HepG2 (cell line): ENCODE measurements at regions not wholly inside any gene's neighbourhood (a gene's known extent, or its start where the extent isn't known, plus 50 kb on each side); places are given as distances from the start of the nearest gene placed in this dataset.

Experiments used
- AGO2 ChIP-seq: fragments of 200-400 bp; formaldehyde crosslinking; optimal IDR thresholded peaks from 2 replicates; pipeline ENCODE3; 2017; ENCODE audit warnings: mild to moderate bottlenecking, low read depth, low read length, moderate library complexity
- CEBPG ChIP-seq: IDR thresholded peaks from 2 replicates; pipeline ENCODE4 v1.6.1; 2016
- DPF2 ChIP-seq: sonication (generic); formaldehyde crosslinking; IDR thresholded peaks from 2 replicates; pipeline ENCODE4 v1.4.0; 2020; ENCODE audit warnings: mild to moderate bottlenecking, low read depth, missing genetic modification reagents, borderline replicate concordance
- ERF ChIP-seq: IDR thresholded peaks from 2 replicates; pipeline ENCODE4 v1.6.1; 2018; ENCODE audit warnings: missing biosample characterization, missing genetic modification reagents
- MAFF ChIP-seq: IDR thresholded peaks from 2 replicates; pipeline ENCODE4 v1.6.1; 2011; ENCODE audit warnings: low read depth, low read length, improper control_type of control experiment
- MZF1 ChIP-seq: sonication (generic); formaldehyde crosslinking; IDR thresholded peaks from 2 replicates; pipeline ENCODE4 v1.8.1; 2023; ENCODE audit warnings: mild to moderate bottlenecking, missing genetic modification reagents, borderline replicate concordance
- PITX1 ChIP-seq: sonication (generic); formaldehyde crosslinking; IDR thresholded peaks from 2 replicates; pipeline ENCODE4 v1.5.1; 2020; ENCODE audit warnings: mild to moderate bottlenecking, missing genetic modification reagents
- RFXANK ChIP-seq: IDR thresholded peaks from 2 replicates; pipeline ENCODE4 v1.6.1; 2016
- ZBTB42 ChIP-seq: sonication (generic); formaldehyde crosslinking; IDR thresholded peaks from 2 replicates; pipeline ENCODE4 v1.5.0; 2020; ENCODE audit warnings: mild to moderate bottlenecking, missing genetic modification reagents
- ZFP1 ChIP-seq: IDR thresholded peaks from 2 replicates; pipeline ENCODE4 v1.6.1; 2016
- ZFX ChIP-seq: sonication (generic); formaldehyde crosslinking; IDR thresholded peaks from 2 replicates; pipeline ENCODE4 v1.4.0; 2020; ENCODE audit warnings: mild to moderate bottlenecking, low read depth, missing genetic modification reagents, moderate library complexity
- ZNF292 ChIP-seq: sonication (generic); formaldehyde crosslinking; IDR thresholded peaks from 2 replicates; pipeline ENCODE4 v1.8.1; 2022; ENCODE audit warnings: mild to moderate bottlenecking, low read depth, missing genetic modification reagents, borderline replicate concordance
- TF ChIP-seq, protein P1 (sequence below): sonication (generic); formaldehyde crosslinking; IDR thresholded peaks from 2 replicates; pipeline ENCODE4 v1.4.0; 2020; ENCODE audit warnings: missing genetic modification reagents
- TF ChIP-seq, protein P2 (sequence below): sonication (generic); formaldehyde crosslinking; IDR thresholded peaks from 2 replicates; pipeline ENCODE4 v1.8.0; 2022; ENCODE audit warnings: mild to moderate bottlenecking, missing genetic modification reagents; ENCODE audit not compliant: insufficient replicate concordance
- TF ChIP-seq, protein P3 (sequence below): sonication (generic); formaldehyde crosslinking; IDR thresholded peaks from 2 replicates; pipeline ENCODE4 v1.4.0; 2020; ENCODE audit warnings: missing genetic modification reagents; ENCODE audit errors: not compliant biosample characterization
- TF ChIP-seq, protein P4 (sequence below): sonication (generic); formaldehyde crosslinking; IDR thresholded peaks from 2 replicates; pipeline ENCODE4 v1.5.1; 2020; ENCODE audit warnings: mild to moderate bottlenecking, missing genetic modification reagents, moderate library complexity
- TF ChIP-seq, protein P5 (sequence below): IDR thresholded peaks from 2 replicates; pipeline ENCODE4 v1.6.1; 2012; ENCODE audit warnings: inconsistent platforms
- TF ChIP-seq, protein P6 (sequence below): sonication (generic); formaldehyde crosslinking; IDR thresholded peaks from 2 replicates; pipeline ENCODE4 v1.4.0; 2020; ENCODE audit warnings: mild to moderate bottlenecking, missing genetic modification reagents

DNA sequence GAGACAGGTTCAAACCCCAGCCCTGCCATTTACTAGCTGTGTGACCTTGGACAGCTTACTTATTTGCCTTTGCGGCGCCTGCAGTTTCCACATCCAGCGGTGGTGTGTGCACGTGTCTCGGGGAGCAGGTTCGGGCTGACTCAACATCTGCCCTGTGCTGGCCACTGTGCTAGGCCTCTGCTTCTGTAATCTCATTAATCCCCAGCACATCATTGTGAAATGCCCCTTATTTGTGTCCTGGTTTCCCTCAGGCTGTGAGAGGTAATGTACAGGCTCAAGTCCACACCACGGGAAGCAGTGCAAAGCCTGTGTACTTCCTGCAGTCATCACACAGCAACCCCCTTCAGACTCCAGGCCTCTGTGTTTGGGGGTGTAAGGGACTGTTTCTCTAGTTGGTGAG lies 285.7 kb downstream of the RPS24 start (continued):
- peak; percentile 36; the same call in 1 of the 2 replicates for TF ChIP-seq CEBPG (CRISPR knock-in tag)
- TF ChIP-seq, protein P1, sequence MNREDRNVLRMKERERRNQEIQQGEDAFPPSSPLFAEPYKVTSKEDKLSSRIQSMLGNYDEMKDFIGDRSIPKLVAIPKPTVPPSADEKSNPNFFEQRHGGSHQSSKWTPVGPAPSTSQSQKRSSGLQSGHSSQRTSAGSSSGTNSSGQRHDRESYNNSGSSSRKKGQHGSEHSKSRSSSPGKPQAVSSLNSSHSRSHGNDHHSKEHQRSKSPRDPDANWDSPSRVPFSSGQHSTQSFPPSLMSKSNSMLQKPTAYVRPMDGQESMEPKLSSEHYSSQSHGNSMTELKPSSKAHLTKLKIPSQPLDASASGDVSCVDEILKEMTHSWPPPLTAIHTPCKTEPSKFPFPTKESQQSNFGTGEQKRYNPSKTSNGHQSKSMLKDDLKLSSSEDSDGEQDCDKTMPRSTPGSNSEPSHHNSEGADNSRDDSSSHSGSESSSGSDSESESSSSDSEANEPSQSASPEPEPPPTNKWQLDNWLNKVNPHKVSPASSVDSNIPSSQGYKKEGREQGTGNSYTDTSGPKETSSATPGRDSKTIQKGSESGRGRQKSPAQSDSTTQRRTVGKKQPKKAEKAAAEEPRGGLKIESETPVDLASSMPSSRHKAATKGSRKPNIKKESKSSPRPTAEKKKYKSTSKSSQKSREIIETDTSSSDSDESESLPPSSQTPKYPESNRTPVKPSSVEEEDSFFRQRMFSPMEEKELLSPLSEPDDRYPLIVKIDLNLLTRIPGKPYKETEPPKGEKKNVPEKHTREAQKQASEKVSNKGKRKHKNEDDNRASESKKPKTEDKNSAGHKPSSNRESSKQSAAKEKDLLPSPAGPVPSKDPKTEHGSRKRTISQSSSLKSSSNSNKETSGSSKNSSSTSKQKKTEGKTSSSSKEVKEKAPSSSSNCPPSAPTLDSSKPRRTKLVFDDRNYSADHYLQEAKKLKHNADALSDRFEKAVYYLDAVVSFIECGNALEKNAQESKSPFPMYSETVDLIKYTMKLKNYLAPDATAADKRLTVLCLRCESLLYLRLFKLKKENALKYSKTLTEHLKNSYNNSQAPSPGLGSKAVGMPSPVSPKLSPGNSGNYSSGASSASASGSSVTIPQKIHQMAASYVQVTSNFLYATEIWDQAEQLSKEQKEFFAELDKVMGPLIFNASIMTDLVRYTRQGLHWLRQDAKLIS (CRISPR knock-in tag): no peak
- TF ChIP-seq, protein P2, sequence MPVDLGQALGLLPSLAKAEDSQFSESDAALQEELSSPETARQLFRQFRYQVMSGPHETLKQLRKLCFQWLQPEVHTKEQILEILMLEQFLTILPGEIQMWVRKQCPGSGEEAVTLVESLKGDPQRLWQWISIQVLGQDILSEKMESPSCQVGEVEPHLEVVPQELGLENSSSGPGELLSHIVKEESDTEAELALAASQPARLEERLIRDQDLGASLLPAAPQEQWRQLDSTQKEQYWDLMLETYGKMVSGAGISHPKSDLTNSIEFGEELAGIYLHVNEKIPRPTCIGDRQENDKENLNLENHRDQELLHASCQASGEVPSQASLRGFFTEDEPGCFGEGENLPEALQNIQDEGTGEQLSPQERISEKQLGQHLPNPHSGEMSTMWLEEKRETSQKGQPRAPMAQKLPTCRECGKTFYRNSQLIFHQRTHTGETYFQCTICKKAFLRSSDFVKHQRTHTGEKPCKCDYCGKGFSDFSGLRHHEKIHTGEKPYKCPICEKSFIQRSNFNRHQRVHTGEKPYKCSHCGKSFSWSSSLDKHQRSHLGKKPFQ: no peak
- no peak for TF ChIP-seq RFXANK (CRISPR knock-in tag)
- no peak for TF ChIP-seq DPF2 (CRISPR knock-in tag)
- TF ChIP-seq, protein P3, sequence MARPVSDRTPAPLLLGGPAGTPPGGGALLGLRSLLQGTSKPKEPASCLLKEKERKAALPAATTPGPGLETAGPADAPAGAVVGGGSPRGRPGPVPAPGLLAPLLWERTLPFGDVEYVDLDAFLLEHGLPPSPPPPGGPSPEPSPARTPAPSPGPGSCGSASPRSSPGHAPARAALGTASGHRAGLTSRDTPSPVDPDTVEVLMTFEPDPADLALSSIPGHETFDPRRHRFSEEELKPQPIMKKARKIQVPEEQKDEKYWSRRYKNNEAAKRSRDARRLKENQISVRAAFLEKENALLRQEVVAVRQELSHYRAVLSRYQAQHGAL (CRISPR knock-in tag): no peak
- no peak for TF ChIP-seq ERF (CRISPR knock-in tag)
- TF ChIP-seq, protein P4, sequence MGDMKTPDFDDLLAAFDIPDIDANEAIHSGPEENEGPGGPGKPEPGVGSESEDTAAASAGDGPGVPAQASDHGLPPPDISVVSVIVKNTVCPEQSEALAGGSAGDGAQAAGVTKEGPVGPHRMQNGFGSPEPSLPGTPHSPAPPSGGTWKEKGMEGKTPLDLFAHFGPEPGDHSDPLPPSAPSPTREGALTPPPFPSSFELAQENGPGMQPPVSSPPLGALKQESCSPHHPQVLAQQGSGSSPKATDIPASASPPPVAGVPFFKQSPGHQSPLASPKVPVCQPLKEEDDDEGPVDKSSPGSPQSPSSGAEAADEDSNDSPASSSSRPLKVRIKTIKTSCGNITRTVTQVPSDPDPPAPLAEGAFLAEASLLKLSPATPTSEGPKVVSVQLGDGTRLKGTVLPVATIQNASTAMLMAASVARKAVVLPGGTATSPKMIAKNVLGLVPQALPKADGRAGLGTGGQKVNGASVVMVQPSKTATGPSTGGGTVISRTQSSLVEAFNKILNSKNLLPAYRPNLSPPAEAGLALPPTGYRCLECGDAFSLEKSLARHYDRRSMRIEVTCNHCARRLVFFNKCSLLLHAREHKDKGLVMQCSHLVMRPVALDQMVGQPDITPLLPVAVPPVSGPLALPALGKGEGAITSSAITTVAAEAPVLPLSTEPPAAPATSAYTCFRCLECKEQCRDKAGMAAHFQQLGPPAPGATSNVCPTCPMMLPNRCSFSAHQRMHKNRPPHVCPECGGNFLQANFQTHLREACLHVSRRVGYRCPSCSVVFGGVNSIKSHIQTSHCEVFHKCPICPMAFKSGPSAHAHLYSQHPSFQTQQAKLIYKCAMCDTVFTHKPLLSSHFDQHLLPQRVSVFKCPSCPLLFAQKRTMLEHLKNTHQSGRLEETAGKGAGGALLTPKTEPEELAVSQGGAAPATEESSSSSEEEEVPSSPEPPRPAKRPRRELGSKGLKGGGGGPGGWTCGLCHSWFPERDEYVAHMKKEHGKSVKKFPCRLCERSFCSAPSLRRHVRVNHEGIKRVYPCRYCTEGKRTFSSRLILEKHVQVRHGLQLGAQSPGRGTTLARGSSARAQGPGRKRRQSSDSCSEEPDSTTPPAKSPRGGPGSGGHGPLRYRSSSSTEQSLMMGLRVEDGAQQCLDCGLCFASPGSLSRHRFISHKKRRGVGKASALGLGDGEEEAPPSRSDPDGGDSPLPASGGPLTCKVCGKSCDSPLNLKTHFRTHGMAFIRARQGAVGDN (CRISPR knock-in tag): peak; percentile 45
- TF ChIP-seq MZF1 (CRISPR knock-in tag): no peak
- TF ChIP-seq, protein P5, sequence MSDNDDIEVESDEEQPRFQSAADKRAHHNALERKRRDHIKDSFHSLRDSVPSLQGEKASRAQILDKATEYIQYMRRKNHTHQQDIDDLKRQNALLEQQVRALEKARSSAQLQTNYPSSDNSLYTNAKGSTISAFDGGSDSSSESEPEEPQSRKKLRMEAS: 0 out of 2 replicates have a peak, but pooled peaks have one; percentile 48
- TF ChIP-seq AGO2: no peak
- TF ChIP-seq, protein P6, sequence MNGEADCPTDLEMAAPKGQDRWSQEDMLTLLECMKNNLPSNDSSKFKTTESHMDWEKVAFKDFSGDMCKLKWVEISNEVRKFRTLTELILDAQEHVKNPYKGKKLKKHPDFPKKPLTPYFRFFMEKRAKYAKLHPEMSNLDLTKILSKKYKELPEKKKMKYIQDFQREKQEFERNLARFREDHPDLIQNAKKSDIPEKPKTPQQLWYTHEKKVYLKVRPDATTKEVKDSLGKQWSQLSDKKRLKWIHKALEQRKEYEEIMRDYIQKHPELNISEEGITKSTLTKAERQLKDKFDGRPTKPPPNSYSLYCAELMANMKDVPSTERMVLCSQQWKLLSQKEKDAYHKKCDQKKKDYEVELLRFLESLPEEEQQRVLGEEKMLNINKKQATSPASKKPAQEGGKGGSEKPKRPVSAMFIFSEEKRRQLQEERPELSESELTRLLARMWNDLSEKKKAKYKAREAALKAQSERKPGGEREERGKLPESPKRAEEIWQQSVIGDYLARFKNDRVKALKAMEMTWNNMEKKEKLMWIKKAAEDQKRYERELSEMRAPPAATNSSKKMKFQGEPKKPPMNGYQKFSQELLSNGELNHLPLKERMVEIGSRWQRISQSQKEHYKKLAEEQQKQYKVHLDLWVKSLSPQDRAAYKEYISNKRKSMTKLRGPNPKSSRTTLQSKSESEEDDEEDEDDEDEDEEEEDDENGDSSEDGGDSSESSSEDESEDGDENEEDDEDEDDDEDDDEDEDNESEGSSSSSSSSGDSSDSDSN: 0 out of 2 replicates have a peak, but pooled peaks have one; percentile 16
- peak; percentile 37; the same call in 1 of the 2 replicates for TF ChIP-seq ZNF292
- TF ChIP-seq ZBTB42: peak; percentile 76; the same call in 1 of the 2 replicates
- TF ChIP-seq ZFX (CRISPR knock-in tag): peak; percentile 45; the same call in 1 of the 2 replicates
- peak; percentile 41; the same call in 1 of the 2 replicates for TF ChIP-seq PITX1
- no peak for TF ChIP-seq MAFF
- no peak for TF ChIP-seq ZFP1 (CRISPR knock-in tag)
